ENCODE measurements at regions not wholly inside any gene's neighbourhood (a gene's known extent, or its start where the extent isn't known, plus 50 kb on each side); places are given as distances from the start of the nearest gene placed in this dataset.
"Not testable (repeated sequence)": the region's sequence is repeated elsewhere in the genome, so short reads cannot be mapped to it uniquely, and the experiment has no call there.

GRCh38 chr7:32816409-32816948 lies 75.1 kb downstream of the KBTBD2 start:
- not testable (repeated sequence) for DNase-seq

GRCh38 chr7:32814779-32815178 lies 76.8 kb downstream of the KBTBD2 start:
- DNase-seq: not testable (repeated sequence)

DNA sequence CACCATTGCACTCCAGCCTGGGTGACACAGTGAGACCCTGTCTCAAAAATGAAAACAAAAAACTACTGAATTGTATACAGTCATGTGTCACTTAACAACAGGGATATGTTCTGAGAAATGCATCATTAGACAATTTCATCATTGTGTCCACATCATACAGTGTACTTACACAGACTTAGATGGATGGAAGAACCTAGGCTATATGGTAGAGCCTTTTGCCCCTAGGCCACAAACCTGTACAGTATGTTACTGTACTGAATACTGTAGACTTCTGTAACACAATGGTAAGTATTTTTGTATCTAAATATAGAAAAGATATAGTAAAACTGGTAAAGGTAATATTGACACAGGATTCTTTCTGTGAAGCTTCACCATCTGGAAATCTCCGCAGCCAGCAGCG lies 81.7 kb downstream of the KBTBD2 start:
- DNase-seq: no peak

GRCh38 chr7:32809347-32809746 lies 82.2 kb downstream of the KBTBD2 start:
- no peak for DNase-seq

DNA sequence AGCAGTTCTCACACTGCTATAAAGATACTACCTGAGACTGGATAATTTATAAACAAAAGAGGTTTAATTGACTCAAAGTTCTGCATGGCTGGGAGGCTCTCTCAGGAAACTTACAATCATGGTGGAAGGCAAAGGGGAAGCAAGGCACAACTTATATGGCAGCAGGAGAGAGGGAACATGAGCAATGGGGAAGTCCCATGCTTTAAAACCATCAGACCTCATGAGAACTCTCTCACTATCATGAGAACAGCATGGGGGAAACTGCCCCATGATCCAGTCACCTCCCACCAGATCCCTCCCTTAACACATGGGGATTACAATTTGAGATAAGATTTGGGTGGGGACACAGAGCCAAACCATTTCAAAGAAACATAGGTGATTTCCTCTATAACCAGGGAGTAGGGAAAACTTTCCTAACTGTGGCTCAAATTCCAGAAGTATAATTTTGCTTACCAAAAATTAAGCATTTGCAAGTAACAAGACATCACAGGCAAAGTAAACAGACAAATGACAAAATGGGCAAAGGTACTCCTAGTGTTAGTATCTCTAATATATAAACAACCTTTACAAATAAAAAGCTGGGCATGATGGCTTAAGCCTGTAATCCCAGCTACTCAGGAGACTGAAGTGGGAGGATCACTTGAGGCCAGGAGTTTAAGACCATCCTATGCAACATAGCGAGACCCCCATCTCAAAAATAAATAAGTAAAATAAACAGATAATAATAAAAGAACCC lies 88.0 kb downstream of the KBTBD2 start:
- DNase-seq: no peak

DNA sequence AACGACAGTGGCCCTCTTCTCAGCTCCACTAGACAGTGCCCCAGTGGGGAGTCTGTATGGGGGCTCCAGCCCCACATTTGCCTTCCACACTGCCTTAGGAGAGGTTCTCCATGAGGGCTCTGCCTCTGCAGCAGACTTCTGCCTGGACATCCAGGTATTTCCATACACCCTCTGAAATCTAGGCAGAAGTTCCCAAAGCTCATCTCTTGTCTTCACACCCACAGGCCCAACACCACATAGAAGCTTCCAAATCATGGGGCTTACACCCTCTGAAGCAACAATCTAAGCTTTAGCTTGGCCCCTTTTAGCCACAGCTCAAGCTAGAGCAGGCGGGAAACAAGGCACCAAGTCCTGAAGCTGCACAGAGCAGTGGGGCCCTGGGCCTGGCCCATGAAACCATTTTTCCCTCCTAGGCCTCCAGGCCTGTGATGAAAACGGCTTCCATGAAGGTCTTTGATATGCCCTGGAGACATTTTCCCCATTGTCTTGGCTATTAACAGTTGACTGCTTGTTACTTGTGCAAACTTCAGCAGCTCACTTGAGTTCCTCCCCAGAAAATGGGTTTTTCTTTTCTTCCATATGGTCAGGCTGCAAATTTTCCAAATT lies 89.2 kb downstream of the KBTBD2 start:
- no peak for DNase-seq

DNA sequence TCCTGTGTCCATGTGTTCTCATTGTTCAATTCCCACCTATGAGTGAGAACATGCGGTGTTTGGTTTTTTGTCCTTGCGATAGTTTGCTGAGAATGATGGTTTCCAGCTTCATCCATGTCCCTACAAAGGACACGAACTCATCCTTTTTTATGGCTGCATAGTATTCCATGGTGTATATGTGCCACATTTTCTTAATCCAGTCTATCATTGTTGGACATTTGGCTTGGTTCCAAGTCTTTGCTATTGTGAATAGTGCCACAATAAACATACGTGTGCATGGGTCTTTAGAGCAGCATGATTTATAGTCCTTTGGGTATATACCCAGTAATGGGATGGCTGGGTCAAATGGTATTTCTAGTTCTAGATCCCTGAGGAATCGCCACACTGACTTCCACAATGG lies 98.5 kb downstream of the KBTBD2 start:
- not testable (repeated sequence) for DNase-seq

GRCh38 chr7:32790766-32791430 lies 100.7 kb downstream of the KBTBD2 start:
- not testable (repeated sequence) for DNase-seq

DNA sequence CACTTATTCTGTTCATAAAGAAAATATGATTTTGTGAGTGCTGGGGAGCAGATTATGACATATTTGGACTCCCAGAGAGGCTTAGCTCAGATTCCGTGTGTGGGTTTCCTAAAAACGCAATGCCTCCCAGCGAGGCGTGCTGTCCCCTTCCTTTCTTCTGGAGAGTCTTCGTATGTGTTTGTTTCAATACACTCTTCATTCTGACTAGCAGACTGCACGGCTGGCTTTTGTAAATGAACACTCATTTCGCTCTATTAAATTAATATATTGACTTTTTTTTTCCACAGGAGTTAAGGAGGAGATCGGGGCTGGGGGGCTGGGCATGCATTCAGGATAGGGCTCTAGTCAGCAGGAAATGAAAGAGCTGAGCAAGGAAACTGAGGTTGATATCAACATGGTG lies 102.3 kb downstream of the KBTBD2 start:
- not testable (repeated sequence) for DNase-seq

- DNase-seq: not testable (repeated sequence)
Observed at GRCh38 chr7:32788174-32788573, 103.4 kb downstream of the KBTBD2 start.

GRCh38 chr7:32785365-32785944 lies 106.1 kb downstream of the KBTBD2 start:
- DNase-seq: peak; percentile 60

DNA sequence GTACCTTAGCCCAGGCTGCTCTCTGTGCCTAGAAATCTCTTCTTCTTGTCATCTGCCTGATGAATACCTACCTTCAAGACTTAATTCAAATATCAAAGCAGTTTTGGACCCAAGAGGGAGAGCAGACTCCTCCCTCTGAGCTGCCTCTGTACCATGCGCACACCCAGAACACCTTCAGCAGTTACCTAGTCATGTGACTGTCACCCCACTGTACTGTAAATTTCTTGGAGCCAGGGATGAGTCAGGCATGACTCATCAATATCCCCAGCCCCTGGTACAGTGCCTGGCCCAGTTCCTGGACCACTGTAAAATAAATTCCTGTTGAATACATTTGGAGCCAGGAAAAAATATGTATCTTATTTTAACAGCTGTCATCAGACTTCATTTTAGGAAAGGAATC lies 111.7 kb downstream of the KBTBD2 start:
- not testable (repeated sequence) for DNase-seq

DNA sequence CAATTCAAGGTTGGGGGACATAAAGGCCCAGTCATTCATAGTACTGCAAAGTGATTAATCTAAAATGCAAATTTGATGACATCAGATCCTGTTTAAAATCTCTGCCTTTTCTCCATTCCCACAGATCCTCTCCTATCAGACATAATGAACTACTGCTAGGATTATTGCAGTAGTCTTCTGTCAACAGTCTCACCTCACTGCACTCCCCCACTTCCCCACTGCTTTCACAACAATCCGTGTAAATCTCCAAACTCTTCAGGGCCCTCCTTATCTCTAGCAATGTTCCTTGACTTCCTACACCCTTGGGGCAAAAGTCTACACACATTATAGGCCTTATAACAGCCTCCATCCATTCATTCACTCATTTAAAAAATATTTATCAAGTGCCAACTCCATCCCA lies 112.4 kb downstream of the KBTBD2 start:
- no peak for DNase-seq

DNA sequence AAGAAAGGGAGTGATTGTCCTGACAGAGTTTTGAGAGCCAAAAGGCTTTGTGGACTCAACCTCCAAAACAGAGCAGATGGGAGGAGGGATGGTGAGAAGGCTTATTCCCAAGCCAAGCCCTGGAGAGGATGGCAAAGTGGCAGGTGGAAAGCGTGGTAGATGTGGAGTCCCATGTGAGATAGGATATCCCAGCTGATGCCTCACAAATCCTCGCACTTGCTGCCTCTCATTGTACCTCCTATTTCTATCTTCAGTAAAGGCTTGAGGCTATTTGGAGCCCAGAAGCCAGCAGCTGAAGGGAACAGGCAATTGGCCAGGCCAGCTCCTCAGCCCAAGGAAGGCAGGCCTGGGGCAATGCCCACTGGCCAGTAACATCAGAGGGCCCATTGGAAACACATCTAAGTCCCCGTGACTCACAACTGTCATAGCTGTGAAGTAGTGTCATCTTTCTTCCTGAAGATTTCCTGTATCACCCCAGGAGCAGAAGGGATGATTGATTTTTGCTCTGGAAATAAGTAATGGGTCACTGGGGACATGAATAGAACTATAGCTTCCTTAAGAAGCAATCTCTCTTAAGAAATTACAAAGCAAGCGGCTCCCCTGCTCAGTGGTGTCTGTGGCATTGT lies 114.4 kb downstream of the KBTBD2 start:
- DNase-seq: not testable (repeated sequence)

DNA sequence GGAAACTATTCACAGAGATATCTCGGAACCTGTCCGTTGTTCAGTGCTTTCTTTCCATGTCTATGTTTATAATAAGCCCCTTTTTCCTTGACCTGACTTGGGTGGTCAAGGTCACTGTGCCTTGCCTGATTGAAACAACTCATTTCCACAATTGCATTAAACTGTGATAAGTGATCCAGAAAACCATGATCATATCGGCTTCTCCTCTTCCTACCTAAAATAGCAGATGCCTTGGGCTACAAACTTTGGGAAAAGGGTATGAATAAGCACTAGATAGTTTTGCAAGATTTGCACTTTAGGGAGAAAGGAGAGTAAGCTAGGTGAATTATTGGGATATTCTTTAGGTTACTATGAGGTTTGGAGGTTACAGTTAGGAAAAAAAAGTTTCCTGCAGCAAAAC lies 115.2 kb downstream of the KBTBD2 start:
- DNase-seq: not testable (repeated sequence)

DNA sequence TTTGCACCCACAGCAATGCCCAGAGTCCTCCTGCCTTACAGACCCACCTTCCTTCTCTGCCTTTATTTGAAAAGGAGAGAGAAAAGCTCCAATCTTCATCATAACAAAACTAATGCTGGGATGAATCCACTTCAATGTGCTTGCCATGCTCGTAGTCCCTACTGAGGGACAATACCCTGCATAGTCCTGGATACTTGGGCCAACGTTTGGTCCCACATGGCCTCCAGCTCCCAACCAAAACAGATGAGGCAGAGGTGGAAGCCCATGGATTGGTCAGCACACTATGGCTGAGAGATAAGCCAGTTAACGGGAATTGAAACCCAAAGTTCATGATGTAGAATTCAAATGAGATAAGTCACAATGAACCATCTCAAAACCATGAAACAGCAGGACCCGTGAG lies 115.8 kb downstream of the KBTBD2 start:
- DNase-seq: peak; percentile 7

GRCh38 chr7:32774541-32774951 lies 117.0 kb downstream of the KBTBD2 start:
- DNase-seq: peak; percentile 48

GRCh38 chr7:32768866-32769510 lies 122.6 kb downstream of the KBTBD2 start:
- not testable (repeated sequence) for DNase-seq

GRCh38 chr7:32768338-32768737 lies 123.2 kb downstream of the KBTBD2 start:
- DNase-seq: not testable (repeated sequence)

- peak; percentile 20 for DNase-seq
Observed at GRCh38 chr7:32765649-32766251, 125.8 kb downstream of the KBTBD2 start.

- DNase-seq: no peak
Observed at GRCh38 chr7:32765185-32765584, 126.4 kb downstream of the KBTBD2 start.

DNA sequence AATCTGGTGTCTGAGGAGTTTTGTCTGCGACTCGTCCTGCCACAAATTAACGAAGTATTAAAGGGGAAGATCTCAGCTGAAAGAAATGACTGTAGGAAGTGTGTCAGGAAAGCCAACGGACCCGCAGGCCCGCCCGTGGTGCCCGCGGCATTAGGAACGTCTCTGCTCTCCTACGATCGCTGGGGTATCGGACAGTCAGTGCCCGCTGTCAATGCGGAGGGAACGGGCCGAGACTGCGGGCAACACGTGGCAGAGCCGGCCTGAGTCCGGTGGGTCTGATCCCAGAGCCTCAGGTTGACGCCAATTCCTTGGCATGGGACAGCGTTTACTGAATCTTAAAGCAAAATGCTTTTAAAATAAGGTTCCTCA lies 128.7 kb downstream of the KBTBD2 start:
- DNase-seq: no peak
